ENCODE measurements at regions not wholly inside any gene's neighbourhood (a gene's known extent, or its start where the extent isn't known, plus 50 kb on each side); places are given as distances from the start of the nearest gene placed in this dataset.

DNA sequence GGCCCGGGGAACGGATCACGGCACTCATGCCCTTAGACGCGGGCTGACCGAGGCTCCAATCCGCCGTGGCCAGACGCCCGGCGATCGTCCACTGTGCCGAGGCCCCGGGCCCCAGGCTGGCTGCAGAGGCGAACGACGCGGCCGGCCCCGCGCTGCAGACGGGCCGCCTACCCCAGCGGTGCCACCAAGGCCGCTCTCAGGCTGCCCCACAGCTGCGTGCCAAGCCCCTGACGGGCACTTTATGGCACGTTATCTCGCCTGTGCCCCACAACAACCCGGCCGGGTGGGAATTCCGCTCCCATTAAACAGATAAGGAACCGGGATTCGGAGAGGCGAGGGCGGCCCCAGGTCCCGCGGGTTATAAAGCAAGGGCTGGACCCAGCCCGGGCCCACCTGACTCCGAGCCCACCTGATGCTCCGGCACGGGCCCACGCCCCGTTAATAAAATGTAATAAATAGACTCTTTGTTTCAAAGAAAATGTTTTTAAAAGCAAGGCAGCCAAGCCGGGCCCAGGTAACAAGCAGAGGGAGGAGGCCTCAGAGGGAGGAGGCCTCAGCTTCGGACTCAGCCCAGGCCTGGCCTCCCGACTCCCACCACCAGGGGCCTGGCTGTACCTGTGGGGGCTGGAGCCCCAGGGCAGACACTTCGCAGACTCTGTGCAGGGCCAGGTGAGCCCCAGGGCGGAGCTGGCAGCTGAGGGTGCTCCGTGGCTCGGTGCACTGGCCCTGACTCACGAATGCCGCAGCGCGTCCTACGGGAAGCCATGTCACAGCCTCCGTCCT is 79.7 kb downstream of the FOXL3 start:
- H3K27ac ChIP-seq (ENCODE audit: low read length) = no peak overlapping the region
- CTCF ChIA-PET = no interaction called here
- H3K27me3 ChIP-seq (ENCODE audit: low read length) = no peaks in the 10 kb centered on the region
- POLR2A ChIA-PET (ENCODE audit: unreplicated experiment) = no interaction called here
- no peaks in the 10 kb centered on the region for H3K36me3 ChIP-seq (ENCODE audit: low read depth, low read length)
- ATAC-seq (no peak), DNase-seq (no peak)
- no peaks in the 10 kb centered on the region for H4K20me1 ChIP-seq (ENCODE audit: low read length)
- no peak overlapping the region for H3K9ac ChIP-seq (ENCODE audit: low read length)
- no peaks in the 10 kb centered on the region for H3K9me3 ChIP-seq (ENCODE audit: low read length)
- H3K4me3 ChIP-seq (ENCODE audit: low read length) = no peak overlapping the region
- no TSS peak for BruUV-seq (replicated peaks)
- H3F3A ChIP-seq (ENCODE audit: low read length, unreplicated experiment) = no peaks in the 10 kb centered on the region
- no peaks in the 10 kb centered on the region for H3K4me1 ChIP-seq (ENCODE audit: insufficient read depth, low read length)
- intact Hi-C loops (cut with micrococcal nuclease) = no loop called here
- H3K79me2 ChIP-seq (ENCODE audit: low read length) = no peaks in the 10 kb centered on the region
- H2AFZ ChIP-seq (ENCODE audit: low read length) = no peak overlapping the region
- H3K4me2 ChIP-seq (ENCODE audit: low read length) = no peak overlapping the region
- no peaks in the 10 kb centered on the region for H3K9me2 ChIP-seq (replicated peaks; ENCODE audit: low read length)
- TF ChIP-seq EZH2phosphoT487 (IDR thresholded peaks at IDR 0.05; ENCODE audit: borderline replicate concordance, low read length) (no peak), EZH2 (IDR thresholded peaks at IDR 0.05; ENCODE audit: low read length, unreplicated experiment) (no peak)
- TF ChIP-seq, protein P1, sequence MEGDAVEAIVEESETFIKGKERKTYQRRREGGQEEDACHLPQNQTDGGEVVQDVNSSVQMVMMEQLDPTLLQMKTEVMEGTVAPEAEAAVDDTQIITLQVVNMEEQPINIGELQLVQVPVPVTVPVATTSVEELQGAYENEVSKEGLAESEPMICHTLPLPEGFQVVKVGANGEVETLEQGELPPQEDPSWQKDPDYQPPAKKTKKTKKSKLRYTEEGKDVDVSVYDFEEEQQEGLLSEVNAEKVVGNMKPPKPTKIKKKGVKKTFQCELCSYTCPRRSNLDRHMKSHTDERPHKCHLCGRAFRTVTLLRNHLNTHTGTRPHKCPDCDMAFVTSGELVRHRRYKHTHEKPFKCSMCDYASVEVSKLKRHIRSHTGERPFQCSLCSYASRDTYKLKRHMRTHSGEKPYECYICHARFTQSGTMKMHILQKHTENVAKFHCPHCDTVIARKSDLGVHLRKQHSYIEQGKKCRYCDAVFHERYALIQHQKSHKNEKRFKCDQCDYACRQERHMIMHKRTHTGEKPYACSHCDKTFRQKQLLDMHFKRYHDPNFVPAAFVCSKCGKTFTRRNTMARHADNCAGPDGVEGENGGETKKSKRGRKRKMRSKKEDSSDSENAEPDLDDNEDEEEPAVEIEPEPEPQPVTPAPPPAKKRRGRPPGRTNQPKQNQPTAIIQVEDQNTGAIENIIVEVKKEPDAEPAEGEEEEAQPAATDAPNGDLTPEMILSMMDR (conservative IDR thresholded peaks at IDR 0.05; ENCODE audit: low read depth, low read length) = no peak

DNA sequence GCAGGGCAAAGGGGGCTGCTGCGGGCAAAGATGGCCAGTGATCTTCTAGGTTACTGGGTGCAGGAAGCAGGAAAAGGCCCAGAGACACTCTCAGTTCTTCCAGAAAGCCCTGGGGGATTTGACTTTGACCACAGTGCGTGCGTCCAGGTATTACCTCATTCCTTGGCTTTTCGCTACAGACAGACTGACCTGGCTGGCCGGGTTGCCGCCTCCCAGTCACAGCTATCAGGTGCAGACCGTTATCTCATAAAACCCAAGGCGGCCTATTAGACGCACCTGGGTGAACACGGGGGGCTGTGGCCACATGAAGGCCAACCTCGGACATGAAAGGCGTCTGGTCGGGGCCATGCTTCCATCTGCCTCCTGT is 80.3 kb downstream of the FOXL3 start:
- Histone ChIP-seq H3F3A (ENCODE audit: low read length, unreplicated experiment) (no peaks in the 10 kb centered on the region), H3K4me3 (ENCODE audit: low read length) (no peak overlapping the region), H3K4me2 (ENCODE audit: low read length) (no peak overlapping the region), H3K36me3 (ENCODE audit: low read depth, low read length) (no peaks in the 10 kb centered on the region), H3K27me3 (ENCODE audit: low read length) (no peaks in the 10 kb centered on the region), H2AFZ (ENCODE audit: low read length) (no peak overlapping the region), H3K4me1 (ENCODE audit: insufficient read depth, low read length) (no peaks in the 10 kb centered on the region), H3K79me2 (ENCODE audit: low read length) (no peaks in the 10 kb centered on the region), H3K9me2 (replicated peaks; ENCODE audit: low read length) (no peaks in the 10 kb centered on the region), H4K20me1 (ENCODE audit: low read length) (no peaks in the 10 kb centered on the region), H3K9me3 (ENCODE audit: low read length) (no peaks in the 10 kb centered on the region), H3K9ac (ENCODE audit: low read length) (no peak overlapping the region), H3K27ac (ENCODE audit: low read length) (no peak overlapping the region)
- intact Hi-C loops (cut with micrococcal nuclease) = no loop called here
- ChIA-PET CTCF (no interaction called here), POLR2A (ENCODE audit: unreplicated experiment) (no interaction called here)
- DNase-seq (no peak), ATAC-seq (no peak)
- no peak for TF ChIP-seq EZH2phosphoT487 (IDR thresholded peaks at IDR 0.05; ENCODE audit: borderline replicate concordance, low read length)
- no peak for TF ChIP-seq EZH2 (IDR thresholded peaks at IDR 0.05; ENCODE audit: low read length, unreplicated experiment)
- no TSS peak for BruUV-seq (replicated peaks)

DNA sequence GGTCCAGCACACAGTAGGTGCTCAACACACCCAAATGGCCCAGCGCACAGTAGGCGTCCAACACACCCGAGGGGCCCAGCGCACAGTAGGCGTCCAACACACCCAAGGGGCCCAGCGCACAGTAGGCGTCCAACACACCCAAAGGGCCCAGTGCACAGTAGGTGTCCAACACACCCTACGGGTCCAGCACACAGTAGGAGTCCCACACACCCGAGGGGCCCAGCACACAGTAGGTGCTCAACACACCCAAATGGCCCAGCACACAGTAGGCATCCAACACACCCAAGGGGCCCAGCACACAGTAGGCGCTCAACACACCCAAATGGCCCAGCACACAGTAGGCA is 80.8 kb downstream of the FOXL3 start:
- DNase-seq (no peak), ATAC-seq (no peak)
- Histone ChIP-seq H3K27ac (ENCODE audit: low read length) (no peak overlapping the region), H2AFZ (ENCODE audit: low read length) (no peak overlapping the region), H3K27me3 (ENCODE audit: low read length) (no peaks in the 10 kb centered on the region), H3K9me3 (ENCODE audit: low read length) (no peaks in the 10 kb centered on the region), H3K9me2 (replicated peaks; ENCODE audit: low read length) (no peaks in the 10 kb centered on the region), H4K20me1 (ENCODE audit: low read length) (no peaks in the 10 kb centered on the region), H3K4me1 (ENCODE audit: insufficient read depth, low read length) (no peaks in the 10 kb centered on the region), H3F3A (ENCODE audit: low read length, unreplicated experiment) (no peaks in the 10 kb centered on the region), H3K36me3 (ENCODE audit: low read depth, low read length) (no peaks in the 10 kb centered on the region), H3K4me2 (ENCODE audit: low read length) (no peak overlapping the region), H3K79me2 (ENCODE audit: low read length) (no peaks in the 10 kb centered on the region), H3K9ac (ENCODE audit: low read length) (no peak overlapping the region), H3K4me3 (ENCODE audit: low read length) (no peak overlapping the region)
- POLR2A ChIA-PET (ENCODE audit: unreplicated experiment) = no interaction called here
- TF ChIP-seq, protein P1 (conservative IDR thresholded peaks at IDR 0.05; ENCODE audit: low read depth, low read length) = no peak
- TF ChIP-seq EZH2 (IDR thresholded peaks at IDR 0.05; ENCODE audit: low read length, unreplicated experiment) (no peak), EZH2phosphoT487 (IDR thresholded peaks at IDR 0.05; ENCODE audit: borderline replicate concordance, low read length) (no peak)
- intact Hi-C loops (cut with micrococcal nuclease) = no loop called here
- no TSS peak for BruUV-seq (replicated peaks)
- CTCF ChIA-PET = no interaction called here
